Right forelimb (tissue), 1 donor: ENCODE measurements at regions not wholly inside any gene's neighbourhood (a gene's known extent, or its start where the extent isn't known, plus 50 kb on each side); places are given as distances from the start of the nearest gene placed in this dataset.
"Not testable (repeated sequence)": the region's sequence is repeated elsewhere in the genome, so short reads cannot be mapped to it uniquely, and the experiment has no call there.

Source experiments
- DNase-seq: peaks from one replicate; pipeline ENCODE4 v3.0.0-alpha.2; 2018

DNA sequence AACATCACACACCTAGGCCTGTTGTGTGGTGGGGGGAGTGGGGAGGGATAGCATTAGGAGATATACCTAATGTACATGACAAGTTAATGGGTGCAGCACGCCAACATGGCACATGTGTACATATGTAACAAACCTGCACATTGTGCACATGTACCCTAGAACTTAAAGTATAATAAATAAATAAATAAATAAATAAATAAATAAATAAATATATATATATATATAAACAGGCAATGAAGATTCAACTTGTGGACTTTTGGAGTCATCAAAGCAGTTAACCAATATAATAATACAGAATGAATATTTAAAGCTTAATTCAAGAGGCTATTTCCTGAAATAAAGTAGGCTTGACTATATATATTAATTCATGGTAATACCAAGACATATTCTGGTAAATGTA is 167.0 kb downstream of the FOXD2 start:
- DNase-seq: not testable (repeated sequence)

DNA sequence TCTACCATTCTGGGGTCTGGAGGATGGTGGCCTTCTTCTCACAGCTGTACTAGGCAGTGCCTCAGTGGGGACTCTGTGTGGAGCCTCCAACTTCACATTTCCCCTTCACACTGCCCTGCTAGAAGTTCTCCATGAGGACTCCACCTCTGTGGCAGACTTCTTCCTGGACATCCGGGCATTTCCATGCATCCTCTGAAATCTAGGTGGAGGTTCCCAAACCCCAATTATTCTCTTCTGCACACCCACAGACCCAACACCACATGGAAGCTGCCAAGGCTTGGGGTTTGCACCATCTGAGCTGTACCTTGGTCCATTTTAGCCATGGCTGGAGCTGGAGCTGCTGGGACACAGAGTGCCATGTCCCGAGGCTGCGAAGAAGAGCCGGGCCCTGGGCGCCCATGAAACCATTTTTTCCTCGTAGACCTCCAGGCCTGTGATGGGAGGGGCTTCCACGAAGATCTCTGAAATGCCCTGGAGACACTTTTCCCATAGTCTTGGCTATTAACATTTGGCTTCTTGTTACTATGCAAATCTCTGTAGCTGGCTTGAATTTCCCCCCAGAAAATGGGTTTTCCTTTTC is 170.5 kb downstream of the FOXD2 start:
- peak; percentile 4 for DNase-seq

DNA sequence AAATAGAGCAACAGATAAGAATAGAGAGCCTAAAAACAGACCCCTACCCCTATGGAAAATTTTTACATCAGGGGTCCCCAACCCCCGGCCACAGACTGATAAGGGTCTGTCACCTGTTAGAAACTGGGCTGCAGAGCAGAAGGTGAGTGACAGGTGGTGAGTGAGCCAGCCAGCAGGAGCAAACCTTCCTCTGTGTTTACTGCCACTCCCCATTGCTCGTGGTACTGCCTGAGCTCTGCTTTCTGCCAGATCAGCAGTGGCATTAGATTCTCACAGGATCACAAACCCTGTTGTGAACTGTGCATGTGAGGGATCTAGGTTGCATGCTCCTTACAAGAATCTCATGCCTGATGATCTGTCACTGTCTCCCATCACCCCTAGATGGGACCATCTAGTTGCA is 174.1 kb downstream of the FOXD2 start:
- peak; percentile 10 for DNase-seq

DNA sequence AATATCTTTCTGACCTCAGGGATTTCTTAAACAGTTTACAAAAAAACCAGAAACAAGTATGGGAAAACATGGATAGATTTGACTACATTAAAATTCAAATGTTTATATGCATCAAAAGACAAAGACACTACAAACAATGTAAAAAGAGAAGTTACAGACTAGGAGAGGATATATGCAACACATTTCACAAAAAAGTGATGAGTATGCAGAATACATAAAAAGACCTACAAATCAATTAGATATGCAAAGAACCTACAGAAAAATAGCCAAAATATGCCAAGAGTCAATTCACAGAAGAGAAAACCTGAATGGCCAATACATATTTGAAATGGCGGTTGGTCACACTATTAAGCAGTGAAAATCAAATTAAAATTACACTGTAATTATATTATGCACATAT is 175.0 kb downstream of the FOXD2 start:
- DNase-seq: no peak

DNA sequence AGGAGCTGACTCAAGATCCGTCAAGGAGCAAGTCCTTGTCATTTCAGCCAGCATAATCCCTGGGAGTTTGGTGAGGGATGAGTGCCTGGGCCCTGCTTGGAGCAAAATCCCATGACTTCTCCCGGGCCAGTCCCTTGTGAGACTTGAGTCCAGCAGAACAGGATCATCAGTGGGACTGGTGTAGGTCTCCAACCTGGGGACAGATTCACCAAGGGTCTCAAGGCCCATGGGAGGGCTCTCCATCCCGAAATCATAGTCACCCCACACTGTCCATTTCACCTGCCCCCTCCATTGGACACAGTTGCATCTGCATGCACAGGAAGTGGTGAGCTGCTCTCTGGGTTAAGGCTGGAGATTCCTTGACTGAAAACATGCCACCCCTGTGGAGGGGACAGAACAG is 178.2 kb downstream of the FOXD2 start:
- DNase-seq: peak; percentile 27

DNA sequence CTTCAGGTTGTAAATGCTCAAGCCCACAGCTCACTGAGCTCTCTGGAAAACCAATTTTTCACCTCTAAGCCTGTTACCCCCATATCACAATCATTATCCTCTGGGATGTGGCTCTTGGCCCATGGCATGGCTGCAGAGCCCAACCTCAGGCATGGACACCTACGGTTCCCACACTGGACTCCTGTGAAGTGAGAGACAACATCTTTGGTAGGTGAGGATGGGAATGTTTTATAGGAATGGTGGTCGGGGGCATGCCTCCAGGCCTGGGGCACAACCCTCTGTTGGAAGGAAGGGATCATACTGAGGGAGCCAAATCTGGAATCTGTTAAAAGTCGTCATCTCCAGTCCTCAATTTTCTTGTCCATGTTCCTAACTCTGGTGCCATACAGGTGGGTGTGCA is 179.1 kb downstream of the FOXD2 start:
- DNase-seq: peak; percentile 39

DNA sequence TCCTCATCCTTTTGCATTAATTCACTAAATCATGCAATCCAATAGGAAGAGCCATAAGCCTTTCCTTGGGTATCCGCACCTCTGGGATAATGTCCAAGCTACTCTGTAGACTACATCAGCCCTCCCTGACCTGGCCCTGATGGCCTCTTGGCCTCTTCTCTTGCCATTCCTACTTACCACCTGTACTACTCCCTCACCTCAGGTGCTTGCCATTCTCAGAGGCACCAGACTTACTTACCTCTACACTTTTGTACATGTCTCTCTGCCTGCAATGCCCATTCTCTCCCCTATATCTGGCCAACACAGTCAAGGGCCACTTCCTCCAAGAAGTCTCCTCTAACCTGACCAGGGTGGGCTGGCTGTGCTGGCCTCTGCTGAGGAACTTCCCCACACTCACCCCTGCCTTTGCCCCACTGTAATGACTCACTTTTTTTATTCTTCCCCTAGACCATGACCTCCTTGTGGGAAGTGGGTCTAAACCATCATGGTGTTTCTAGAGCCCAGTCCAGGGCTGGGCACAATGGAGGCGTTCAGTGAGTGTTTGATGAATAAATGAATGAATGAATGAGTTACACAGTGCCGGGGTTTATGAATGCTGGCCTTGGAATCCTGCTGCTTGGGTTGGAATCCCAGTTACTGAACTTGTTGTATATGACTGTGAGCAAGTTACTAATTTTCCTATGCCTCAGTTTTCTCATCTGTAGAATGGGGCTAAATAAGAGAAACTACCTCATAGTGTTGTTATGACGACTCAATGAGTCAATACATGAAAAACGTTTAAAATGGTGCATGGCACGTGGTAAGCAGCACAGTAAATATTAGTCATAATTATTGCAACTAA is 179.8 kb downstream of the FOXD2 start:
- peak; percentile 22 for DNase-seq

DNA sequence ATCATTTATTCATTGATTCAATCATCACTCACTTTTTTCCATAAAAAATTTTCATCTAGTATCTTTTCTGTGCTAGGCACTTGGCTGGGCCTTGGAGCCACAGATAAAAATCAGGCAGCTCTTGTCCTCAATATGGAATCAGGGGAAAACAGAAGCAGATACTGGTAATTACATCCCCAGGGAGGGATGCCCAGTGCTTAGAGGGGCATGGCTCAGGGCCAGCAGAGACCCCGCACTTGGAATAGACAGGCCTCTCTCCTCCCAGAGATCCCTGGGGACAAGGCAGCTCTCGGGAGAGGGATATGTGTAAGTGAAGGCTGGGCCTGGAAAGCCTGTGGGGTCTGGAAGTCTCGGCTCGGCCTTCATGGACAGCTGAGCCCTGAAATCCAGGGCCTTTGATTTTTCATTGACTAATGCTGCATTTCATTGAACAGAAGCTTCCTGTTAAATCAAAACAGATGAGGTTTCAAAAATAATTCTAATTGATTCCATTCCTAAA is 180.4 kb downstream of the FOXD2 start:
- peak; percentile 39 for DNase-seq

DNA sequence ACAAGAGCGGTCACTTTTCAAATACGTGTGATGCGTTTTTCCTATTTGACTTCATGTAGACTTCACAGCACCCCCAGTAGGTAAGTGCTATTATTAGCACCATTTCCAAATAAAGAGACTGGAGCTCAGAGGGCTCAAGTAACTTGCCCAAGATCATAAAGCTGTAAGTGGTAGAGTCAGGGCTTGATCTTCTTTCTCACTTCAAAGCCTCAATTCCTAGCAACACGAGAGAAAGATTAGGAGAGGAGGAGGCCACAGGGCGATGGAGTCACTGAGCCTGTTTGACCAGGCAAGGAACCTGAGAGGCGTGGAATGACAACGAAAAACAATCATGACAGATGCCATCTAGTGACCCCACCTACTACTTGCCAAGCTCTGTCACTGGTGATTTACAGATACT is 181.0 kb downstream of the FOXD2 start:
- DNase-seq: no peak

DNA sequence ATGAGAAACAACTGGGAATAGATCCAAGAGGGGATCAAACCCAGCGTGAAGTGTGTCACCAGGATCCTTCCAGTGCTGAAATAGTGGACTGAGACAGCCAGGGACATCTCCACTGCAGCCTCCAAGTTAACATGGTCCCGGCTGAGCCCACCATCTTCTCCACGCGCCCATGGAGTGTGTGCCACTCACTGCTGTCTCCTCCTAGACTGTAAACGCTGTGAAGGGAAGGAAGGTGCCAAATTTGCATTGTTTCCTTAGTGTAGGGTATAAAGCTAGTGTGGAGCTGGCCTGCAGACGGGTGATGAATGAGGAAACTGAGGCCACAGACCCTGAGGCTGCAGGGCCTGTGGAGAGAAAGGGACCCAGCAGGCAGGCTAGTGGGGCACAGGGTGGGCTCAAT is 183.6 kb downstream of the FOXD2 start:
- DNase-seq: no peak

DNA sequence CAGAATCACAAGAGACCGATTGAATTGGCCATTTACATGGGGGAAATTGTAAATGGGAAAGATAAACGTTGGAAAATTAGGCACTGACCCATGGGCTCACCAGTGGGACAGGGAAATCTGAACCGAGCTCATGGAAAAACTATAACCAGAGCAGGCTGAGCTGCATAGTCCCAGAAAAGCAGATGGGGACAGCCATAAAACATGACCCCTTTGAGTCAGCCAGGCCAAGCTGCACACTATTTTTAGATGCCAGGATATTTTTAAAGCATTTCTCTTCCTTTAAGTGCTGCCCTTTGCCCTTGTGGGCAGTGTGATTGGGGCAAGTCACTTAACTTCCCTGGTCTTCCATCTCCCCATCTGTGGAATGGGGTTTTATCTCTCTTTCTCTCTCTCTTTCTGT is 184.1 kb downstream of the FOXD2 start:
- no peak for DNase-seq

DNA sequence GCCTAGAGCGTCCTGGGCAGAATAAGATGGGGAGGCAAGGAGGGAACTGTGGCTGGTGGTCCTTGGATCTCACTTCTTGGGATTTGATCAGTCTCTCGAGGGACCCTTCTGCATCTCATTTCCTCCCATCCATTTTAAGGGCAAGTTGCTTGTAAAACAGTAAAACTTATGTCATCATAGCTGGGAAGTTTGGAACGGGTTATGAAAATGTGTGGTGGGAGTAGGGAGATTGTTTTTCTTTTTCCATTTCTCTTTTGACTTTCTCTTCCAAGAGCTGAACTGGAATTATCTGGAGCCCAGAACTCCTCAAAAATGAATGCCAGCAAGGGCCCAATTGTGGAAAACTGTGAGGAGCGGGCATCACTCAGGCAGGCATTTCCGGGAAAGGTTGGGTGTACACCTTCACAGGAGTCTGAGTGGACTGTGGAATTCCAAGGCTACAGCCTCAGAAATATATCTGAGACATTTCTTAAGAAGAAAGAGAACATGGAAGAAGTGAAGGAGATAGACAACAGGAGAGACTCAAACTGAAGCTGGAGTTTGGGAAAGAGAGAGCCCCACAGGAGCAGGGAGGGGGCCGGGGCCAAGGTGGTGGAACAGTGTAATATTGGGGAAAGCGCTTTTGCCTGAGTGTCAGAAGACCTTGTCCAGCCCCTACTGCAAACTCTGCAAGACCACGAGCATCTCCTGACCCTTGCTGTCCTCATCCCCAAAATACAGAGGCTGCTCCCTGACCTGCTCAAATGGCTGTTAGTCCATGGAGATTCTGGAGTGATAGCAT is 185.1 kb downstream of the FOXD2 start:
- peak; percentile 13 for DNase-seq

DNA sequence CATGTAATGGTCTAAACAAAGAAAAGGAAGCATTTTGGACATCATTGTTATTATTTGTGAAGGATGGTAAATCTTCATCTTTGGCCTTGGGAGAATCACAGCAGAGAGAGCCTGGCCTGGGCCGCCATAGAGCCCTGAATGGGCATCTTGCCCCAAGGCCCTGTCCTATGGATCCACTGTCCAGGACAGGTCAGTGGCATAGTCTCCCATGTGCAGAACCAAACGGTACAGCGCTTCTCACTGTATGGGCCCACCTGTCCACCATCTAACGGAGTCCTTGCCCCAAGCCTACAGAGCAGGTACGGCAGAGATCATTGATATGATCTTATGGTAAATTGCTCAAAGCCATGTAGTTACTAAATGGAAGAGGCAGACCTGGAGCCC is 185.7 kb downstream of the FOXD2 start:
- DNase-seq: peak; percentile 2

DNA sequence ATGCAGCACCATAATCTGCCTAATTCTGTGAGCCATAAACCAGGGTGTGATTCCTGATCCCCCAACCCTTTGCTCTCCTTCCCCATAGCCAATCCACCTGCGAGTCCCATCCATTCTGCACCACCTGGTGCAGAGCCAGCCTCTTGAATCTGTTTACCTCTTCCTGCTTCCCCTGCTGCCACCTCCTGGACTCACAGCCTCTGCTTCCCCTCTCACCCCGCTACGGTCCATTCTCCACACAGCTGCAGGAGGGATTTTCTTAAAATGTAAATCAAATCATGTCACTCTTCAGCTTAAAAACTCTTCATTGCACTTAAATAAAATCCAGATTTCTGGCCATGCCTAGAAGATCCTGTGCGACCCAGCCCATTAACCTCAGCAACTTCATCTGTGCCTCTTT is 186.7 kb downstream of the FOXD2 start:
- DNase-seq: peak; percentile 24

DNA sequence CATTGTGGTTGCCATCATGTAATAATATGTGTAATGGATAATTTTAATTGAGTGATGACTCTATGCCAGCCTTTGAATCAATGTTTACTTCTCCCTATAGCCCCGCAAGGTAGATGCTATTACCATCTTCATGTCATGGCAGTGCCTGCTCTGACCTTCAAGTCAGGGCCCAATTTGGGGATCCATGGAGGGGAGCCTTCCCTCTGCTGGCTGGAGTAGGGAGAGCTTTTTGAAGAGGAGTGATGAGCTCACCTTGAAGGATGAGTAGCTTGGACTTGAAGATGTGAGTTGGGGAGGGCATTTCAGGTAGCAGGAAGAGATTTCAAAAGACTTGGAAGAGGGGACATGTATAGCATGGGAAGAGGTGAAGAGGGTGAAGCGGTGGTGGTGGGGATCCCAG is 189.2 kb downstream of the FOXD2 start:
- no peak for DNase-seq

DNA sequence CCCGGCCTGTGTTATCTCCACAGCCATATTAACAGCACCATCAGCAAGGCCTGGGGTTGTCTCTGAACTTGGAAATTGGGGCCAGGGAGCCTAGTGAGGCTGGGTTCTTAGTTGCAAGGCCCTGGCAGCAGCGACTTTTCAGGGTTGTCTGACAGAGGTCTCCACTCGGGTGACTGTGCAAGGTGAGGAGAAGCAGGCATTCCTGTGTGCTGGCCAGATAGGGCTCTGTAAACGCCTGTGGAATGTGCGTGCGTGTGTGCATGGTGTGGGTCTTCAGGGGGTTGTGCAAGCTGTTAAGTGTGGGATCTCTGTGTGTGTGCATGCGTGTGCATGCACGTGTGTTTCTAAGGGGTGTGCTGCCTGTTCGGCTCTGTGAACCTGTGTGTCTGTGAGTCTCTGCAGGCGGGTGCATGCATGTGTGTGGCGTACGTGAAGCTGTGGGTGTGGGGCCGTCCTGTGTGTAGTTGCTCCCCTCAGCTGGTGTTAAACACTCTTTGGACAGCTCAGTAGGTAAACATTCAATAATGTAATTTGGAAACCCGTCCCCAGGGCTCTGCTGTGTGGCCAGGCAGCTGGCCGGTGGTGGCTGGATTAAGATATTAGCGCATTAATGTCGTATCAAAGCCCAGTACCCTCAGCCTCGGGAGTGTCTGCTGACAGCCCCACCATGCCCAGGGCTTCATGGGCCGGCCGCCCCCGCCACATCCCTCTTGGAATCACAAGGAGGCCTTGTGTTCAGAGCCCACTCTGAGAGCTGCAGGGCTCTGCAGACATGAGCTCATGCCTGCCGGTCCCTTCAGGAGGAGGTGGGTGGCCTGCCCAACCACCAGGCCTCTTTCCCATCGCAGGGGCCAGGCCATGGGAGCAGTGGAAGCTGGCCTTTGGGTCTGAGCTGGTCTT is 189.9 kb downstream of the FOXD2 start:
- DNase-seq: peak; percentile 42

DNA sequence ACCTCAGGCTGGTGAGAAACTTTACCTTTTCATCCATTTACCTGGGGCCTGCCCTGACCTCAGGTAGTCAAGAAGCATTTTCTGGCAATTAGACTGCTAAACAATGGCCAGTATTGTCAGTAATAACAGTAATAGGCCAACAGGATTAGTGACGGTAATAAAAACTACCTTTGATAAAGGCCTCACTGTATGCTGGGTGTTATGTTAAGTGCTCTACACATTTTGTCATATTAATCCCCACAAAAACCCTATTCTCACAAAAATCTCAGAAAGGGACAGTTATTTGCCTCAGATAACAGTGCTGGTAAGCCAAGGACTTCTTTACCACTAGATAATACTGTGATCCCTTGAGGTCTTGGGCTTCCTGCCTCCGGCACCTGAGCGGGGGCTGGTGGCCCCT is 191.4 kb downstream of the FOXD2 start:
- no peak for DNase-seq

DNA sequence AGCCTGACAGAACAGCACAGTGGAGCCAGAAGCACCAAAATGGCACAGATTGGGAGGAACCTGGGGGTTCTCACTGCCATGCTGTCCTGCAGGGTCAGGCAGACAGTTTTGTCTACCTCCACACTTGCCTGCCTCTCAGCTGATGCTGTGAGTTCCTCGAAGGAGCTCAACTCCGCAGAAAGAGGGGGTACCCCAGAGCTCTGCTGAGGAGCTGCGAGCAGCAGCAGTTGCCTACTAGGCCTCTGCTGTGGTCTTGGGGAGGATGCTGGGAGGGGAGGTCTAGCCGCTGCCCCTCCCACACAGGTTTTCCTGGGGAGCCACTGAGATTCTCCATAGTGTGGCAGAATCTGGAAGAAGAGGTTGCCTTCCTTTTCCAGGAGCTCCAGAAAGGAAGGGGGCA is 192.5 kb downstream of the FOXD2 start:
- peak; percentile 31 for DNase-seq

DNA sequence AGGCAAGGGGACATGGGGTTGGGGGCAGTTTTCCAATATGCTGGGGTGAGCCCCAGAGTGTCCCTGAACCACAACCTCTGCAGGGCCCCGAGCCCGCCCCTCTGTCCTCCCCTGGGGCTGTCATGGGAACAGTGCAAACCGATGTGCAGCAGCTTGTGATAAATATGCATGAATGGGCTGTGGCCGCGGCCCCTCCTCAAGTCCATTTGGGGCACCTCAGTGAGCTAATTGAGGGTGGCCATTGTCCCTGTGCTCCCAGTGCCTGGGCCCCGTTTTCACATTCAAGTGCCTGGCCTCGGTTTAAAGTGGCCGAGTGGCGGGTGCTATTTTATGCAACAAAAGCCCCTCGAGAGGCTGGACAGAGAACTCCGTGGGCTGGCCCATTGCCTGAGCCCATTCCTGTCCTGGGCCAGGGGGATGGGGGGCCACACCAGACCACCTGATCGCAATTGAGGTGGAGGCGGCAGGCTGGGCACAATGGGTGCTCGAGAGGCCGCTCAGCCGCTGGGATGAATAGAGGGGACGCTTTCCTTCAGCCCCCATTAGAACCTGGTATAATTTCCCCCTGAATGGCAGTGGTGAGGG is 193.7 kb downstream of the FOXD2 start:
- peak; percentile 3 for DNase-seq

DNA sequence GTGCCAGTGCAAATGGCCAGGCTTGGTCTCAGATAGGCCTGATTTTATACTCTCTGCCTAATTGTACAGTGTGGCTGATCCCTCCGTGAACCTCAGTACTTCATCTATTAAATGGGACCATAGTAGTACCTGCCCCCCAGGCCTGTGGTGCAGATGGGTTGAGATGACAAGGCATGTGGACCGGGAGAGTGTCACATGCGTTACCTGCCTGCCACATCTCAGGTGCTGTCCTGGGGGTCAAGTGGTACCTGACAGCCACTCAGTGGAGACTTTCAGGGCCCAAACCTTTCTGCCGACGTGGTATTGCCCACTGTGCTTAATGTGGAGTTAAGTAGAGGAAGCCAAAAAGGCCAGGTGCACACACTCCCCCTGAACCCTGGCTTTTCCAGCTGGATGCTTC is 197.3 kb downstream of the FOXD2 start:
- DNase-seq: no peak

DNA sequence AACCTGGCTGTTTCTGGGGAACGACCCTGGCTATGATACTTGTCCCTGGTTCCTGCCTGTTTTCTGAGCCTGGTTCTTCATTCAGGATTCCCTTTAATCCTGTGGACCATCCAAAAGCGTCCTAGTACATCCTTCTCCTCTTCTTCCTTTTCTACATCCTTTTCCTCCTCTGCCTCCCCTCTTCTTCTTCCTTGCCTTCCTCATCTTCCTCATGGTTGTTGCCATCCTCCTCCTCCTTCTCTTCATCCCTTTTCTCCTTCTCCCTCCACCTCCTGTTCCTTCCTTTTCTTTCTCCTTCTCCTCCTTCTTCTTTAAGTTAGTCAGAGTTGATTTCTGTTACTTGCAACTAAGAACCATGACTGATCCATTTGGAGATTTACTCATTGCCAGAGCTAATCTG is 197.8 kb downstream of the FOXD2 start:
- DNase-seq: no peak

DNA sequence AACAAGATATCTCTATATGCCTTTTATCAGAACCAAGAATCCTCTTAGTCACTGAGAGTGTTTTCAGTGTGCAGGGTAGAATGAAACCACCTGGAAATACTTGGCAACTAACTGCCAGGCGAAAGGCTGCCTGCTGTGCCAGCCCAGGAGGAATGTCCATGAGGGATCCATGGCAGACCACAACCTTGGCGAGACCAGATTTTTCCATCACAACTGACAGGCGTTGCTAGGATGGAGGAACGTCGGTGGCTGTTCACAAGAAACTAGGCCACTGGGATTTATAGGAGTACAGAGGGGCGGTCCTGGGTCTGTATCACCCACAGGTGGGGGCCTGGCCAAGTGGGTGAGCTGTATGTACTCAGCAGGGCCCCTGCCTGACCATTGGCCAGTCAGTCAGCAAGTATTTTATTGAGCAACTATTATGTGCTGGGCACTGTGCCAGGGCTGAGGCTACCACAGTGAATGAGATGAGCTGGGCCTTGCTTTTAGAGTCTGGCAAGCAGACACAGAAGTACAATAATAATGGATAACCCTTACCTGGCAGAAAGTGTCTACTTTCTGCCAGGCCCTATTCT is 199.4 kb downstream of the FOXD2 start:
- DNase-seq: no peak
